Adrenal gland (tissue), 5 donors: ENCODE measurements at regions not wholly inside any gene's neighbourhood (a gene's known extent, or its start where the extent isn't known, plus 50 kb on each side); places are given as distances from the start of the nearest gene placed in this dataset.

Experiments
- CTCF ChIP-seq, 6 experiments: fragments of 450-650 bp in 4 of 6; fragments of 200-600 bp in 2 of 6; sonication (generic) in 1 of 6; IDR thresholded peaks; 1 replicate in 5 of 6; 2 replicates in 1 of 6; pipeline versions ENCODE4 v1.5.1 to v1.8.0; 2016 to 2021; ENCODE audit warnings: antibody characterized with exemption in 6 of 6, mild to moderate bottlenecking in 2 of 6, moderate library complexity in 1 of 6
- POLR2A ChIP-seq, 2 donors: fragments of 450-650 bp; IDR thresholded peaks; one replicate each; pipeline ENCODE4 v1.6.1; 2017; ENCODE audit warnings: antibody characterized with exemption in 2 of 2, mild to moderate bottlenecking in 2 of 2, moderate library complexity in 1 of 2
- donor health status: DM: no; HTN: no; CAD: no.

DNA sequence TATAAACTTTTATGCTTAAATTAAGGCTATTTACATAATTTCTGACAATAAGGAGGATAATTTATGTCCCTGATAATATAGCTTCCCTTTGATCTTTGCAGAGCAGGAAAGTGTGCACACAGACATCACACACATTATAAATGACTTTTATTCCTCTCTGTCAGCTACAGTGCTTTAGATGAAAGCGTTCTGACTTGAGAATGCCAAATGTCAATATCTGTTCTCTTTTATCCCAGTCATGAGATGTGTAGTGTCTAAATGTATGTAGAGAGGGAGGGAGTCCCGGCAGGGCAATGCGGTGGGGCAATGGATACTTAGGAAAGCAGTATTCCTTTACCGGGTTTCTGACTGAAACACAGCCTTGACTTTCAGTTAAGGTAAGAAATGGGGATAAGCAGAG is 225.4 kb upstream of the CHORDC1 start:
- TF ChIP-seq CTCF (IDR thresholded peaks at IDR 0.05), result no peak
- no peak for TF ChIP-seq POLR2A (IDR thresholded peaks at IDR 0.05)
